ENCODE measurements at regions not wholly inside any gene's neighbourhood (a gene's known extent, or its start where the extent isn't known, plus 50 kb on each side); places are given as distances from the start of the nearest gene placed in this dataset.

DNA sequence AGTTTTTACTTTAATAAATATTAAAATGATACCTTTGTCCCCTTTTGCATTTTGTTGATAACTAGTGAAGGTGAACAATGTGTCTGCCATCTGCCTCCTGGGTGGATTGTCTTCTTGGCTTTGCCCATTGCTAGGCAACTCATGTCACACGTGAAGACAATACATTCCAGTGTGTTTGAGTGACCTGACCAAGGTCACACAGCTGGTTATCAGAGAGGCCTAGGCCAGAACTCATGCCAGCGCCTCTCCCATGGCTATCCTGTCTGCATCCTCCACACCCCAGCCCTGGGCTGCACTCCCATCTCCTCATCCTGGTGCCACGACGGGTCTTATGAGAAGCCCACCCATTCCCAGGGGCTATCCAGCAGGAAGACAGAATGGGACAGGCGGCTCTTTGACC, 108.7 kb downstream of the PLCE1 start:
- no peak for DNase-seq (ENCODE audit: low read depth)
- H3K4me3 ChIP-seq (ENCODE audit: control insufficient read depth, low read depth, low read length): no peak overlapping the region
- TF ChIP-seq, protein P1, sequence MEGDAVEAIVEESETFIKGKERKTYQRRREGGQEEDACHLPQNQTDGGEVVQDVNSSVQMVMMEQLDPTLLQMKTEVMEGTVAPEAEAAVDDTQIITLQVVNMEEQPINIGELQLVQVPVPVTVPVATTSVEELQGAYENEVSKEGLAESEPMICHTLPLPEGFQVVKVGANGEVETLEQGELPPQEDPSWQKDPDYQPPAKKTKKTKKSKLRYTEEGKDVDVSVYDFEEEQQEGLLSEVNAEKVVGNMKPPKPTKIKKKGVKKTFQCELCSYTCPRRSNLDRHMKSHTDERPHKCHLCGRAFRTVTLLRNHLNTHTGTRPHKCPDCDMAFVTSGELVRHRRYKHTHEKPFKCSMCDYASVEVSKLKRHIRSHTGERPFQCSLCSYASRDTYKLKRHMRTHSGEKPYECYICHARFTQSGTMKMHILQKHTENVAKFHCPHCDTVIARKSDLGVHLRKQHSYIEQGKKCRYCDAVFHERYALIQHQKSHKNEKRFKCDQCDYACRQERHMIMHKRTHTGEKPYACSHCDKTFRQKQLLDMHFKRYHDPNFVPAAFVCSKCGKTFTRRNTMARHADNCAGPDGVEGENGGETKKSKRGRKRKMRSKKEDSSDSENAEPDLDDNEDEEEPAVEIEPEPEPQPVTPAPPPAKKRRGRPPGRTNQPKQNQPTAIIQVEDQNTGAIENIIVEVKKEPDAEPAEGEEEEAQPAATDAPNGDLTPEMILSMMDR (IDR thresholded peaks at IDR 0.05; ENCODE audit: control insufficient read depth, insufficient read depth, low read depth, low read length, missing control alignments): no peak

DNA sequence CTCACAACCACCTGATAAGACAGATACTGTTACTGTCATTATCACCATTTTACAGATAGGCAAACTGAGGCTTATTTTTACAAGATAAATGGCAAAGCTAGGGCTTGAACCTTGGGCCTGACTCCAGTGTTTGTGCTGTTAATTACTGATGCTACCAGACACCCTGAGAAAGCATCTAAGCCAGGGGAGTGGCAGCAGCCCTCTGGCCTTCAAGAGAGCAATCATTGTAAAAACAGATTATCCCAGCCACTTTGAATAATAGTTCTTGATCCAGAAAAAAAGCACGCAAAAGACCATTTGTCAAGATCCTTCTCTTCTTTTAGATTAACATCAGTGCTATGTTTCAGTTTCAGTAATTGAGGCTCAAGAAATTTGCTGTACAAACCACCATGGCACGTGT, 109.5 kb downstream of the PLCE1 start:
- no peak overlapping the region for H3K4me3 ChIP-seq (ENCODE audit: control insufficient read depth, low read depth, low read length)
- no peak for DNase-seq (ENCODE audit: low read depth)
- TF ChIP-seq, protein P1 (IDR thresholded peaks at IDR 0.05; ENCODE audit: control insufficient read depth, insufficient read depth, low read depth, low read length, missing control alignments): no peak

DNA sequence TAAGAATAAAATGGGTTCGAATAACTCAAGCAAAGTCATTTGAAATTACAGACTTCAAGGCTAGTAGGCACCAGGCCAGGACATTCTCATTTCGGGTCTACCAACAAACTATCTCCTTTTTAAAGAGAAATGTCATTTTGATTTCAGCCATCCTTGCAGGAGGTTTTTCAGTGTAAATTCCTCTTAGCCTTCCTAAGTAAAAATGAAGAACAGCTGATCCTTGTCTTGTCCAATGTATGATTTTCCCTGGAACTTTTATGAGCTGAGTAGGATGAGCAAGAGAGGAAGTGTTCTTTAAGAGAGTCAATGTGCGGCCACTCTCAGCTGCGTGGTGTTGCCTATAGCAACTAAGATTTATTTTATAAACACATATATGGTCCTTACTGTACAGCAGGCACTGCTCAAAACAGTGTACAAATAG, 110.1 kb downstream of the PLCE1 start:
- TF ChIP-seq, protein P1 (IDR thresholded peaks at IDR 0.05; ENCODE audit: control insufficient read depth, insufficient read depth, low read depth, low read length, missing control alignments): no peak
- DNase-seq (ENCODE audit: low read depth): peak; percentile 61
- no peak overlapping the region for H3K4me3 ChIP-seq (ENCODE audit: control insufficient read depth, low read depth, low read length)

DNA sequence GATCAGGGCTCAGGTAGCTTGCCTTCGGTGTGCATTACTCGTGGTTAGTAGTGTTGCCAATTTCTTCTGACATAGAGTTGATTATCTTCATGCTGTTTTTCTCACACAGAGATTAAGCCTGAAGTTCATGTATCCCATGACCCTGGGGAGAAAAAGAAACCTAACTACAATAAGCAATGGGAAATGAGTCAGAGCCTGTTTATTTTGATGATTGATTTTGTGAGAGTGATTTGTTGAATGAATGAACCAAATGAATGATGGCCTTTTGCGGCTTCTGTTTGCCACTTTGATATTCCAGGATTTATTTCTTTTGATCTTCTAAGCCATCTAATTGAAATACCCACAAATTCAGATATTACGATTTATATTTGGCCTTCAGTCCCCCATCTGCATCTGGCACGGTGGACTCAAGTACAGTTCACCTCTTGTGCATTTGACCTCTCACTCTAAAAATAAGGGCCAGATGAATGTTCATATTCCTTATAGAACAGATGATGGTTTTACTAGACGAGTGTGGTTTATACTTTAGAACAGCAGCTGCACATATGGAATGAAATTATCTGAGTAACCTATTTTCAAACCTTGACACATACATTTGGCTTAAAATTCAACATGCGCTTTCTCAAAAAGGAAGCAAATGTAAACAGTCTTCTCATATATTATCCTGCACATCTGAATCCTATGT, 110.7 kb downstream of the PLCE1 start:
- TF ChIP-seq, protein P1 (IDR thresholded peaks at IDR 0.05; ENCODE audit: control insufficient read depth, insufficient read depth, low read depth, low read length, missing control alignments): no peak
- no peak overlapping the region for H3K4me3 ChIP-seq (ENCODE audit: control insufficient read depth, low read depth, low read length)
- no peak for DNase-seq (ENCODE audit: low read depth)

DNA sequence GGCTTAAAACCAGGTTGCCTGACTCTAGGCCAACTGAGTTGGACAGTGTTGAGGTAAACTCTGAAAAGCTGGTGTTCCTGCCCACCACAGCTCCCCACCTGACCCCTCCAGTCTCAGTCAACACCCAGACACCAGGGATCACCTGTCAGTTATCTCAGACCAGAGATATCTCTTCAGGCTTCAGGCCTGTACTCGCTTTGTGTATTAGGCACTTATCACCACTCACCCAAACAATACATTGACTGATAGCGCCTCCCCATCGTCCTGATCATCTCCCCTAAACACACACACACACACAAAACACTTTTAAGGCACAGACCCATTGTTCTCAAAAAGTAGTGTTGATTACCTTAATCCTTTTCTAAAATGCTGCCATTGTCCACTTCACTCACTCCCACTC, 111.5 kb downstream of the PLCE1 start:
- H3K4me3 ChIP-seq (ENCODE audit: control insufficient read depth, low read depth, low read length): no peak overlapping the region
- TF ChIP-seq, protein P1 (IDR thresholded peaks at IDR 0.05; ENCODE audit: control insufficient read depth, insufficient read depth, low read depth, low read length, missing control alignments): no peak
- no peak for DNase-seq (ENCODE audit: low read depth)

DNA sequence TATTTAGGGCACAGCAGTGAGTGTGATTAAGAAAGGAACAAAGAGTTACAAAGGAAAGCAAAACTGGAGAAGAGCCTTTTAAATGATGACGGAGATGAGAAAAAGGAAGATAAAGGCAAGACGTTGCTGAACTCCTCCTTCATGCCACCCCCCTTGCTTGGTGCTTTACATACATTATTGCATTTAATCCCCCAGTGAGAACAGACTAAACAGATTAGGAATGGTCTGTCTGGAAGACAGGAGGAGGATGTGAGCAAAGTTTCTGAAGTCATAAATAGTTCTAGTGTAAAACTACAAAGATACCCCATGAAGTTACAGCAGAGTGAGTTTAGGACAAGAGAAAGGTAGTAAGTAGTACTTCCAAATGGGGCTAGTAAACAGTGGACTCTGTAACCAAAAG, 113.5 kb downstream of the PLCE1 start:
- TF ChIP-seq, protein P1 (IDR thresholded peaks at IDR 0.05; ENCODE audit: control insufficient read depth, insufficient read depth, low read depth, low read length, missing control alignments): no peak
- no peak for DNase-seq (ENCODE audit: low read depth)
- H3K4me3 ChIP-seq (ENCODE audit: control insufficient read depth, low read depth, low read length): no peak overlapping the region
